MM.1S (cell line): ENCODE measurements at regions not wholly inside any gene's neighbourhood (a gene's known extent, or its start where the extent isn't known, plus 50 kb on each side); places are given as distances from the start of the nearest gene placed in this dataset.

Source experiments
- DNase-seq: peaks from one replicate; pipeline ENCODE4 v3.0.0-alpha.2; 2015
- H2AFZ ChIP-seq: fragments of 300-600 bp; sonication (generic); 2 replicates; pipeline ENCODE4 v1.6.0; 2016; ENCODE audit warnings: antibody characterized with exemption, low read length
- H3F3A ChIP-seq: fragments of 300-600 bp; sonication (generic); 2 replicates; pipeline ENCODE4 v1.6.1; 2016; ENCODE audit warnings: mild to moderate bottlenecking, antibody characterized with exemption, low read length, moderate library complexity, mixed read lengths; ENCODE audit not compliant: insufficient read depth
- H3K27ac ChIP-seq: fragments of 300-600 bp; sonication (generic); 2 replicates; pipeline ENCODE4 v1.5.1; 2016; ENCODE audit warnings: mild to moderate bottlenecking, low read length
- H3K27me3 ChIP-seq: fragments of 300-600 bp; sonication (generic); replicated peaks from 2 replicates; pipeline ENCODE4 v1.6.0; 2016; ENCODE audit warnings: low read length; ENCODE audit not compliant: insufficient read depth
- H3K36me3 ChIP-seq: fragments of 300-600 bp; sonication (generic); replicated peaks from 2 replicates; pipeline ENCODE4 v1.6.1; 2016; ENCODE audit warnings: mild to moderate bottlenecking, low read length, mixed read lengths; ENCODE audit not compliant: insufficient read depth
- H3K4me1 ChIP-seq: fragments of 300-600 bp; sonication (generic); 2 replicates; pipeline ENCODE4 v1.6.1; 2016; ENCODE audit warnings: low read length, mixed read lengths
- H3K4me2 ChIP-seq: fragments of 300-600 bp; sonication (generic); 2 replicates; pipeline ENCODE4 v1.6.0; 2016; ENCODE audit warnings: low read depth, low read length
- H3K4me3 ChIP-seq: fragments of 300-600 bp; sonication (generic); 2 replicates; pipeline ENCODE4 v1.5.1; 2016; ENCODE audit warnings: low read length, mixed read lengths
- H3K79me2 ChIP-seq: fragments of 300-600 bp; sonication (generic); 2 replicates; pipeline ENCODE4 v1.6.1; 2016; ENCODE audit warnings: mixed run types, low read length, mixed read lengths
- H3K9ac ChIP-seq: fragments of 300-600 bp; sonication (generic); 2 replicates; pipeline ENCODE4 v1.6.1; 2016; ENCODE audit warnings: low read length, mixed read lengths
- H3K9me2 ChIP-seq: fragments of 300-600 bp; sonication (generic); replicated peaks from 2 replicates; pipeline ENCODE4 v1.6.1; 2016; ENCODE audit warnings: mild to moderate bottlenecking, low read length, mixed read lengths; ENCODE audit not compliant: insufficient read depth
- H3K9me3 ChIP-seq: fragments of 300-600 bp; sonication (generic); replicated peaks from 2 replicates; pipeline ENCODE4 v1.6.1; 2016; ENCODE audit warnings: mild to moderate bottlenecking, low read length, mixed read lengths; ENCODE audit not compliant: insufficient read depth
- H4K20me1 ChIP-seq: fragments of 300-600 bp; sonication (generic); 2 replicates; pipeline ENCODE4 v1.6.1; 2016; ENCODE audit warnings: mild to moderate bottlenecking, low read length, moderate library complexity, mixed read lengths; ENCODE audit not compliant: insufficient read depth
- CTCF ChIP-seq: fragments of 300-600 bp; sonication (generic); IDR thresholded peaks from 2 replicates; pipeline ENCODE4 v1.5.1; 2016; ENCODE audit warnings: antibody characterized with exemption, low read length, mixed read lengths
- EZH2 ChIP-seq: fragments of 300-600 bp; sonication (generic); optimal IDR thresholded peaks from 2 replicates; pipeline ENCODE3; 2017; ENCODE audit warnings: low read depth, mild to moderate bottlenecking, antibody characterized with exemption, low read length, mixed read lengths
- EZH2phosphoT487 ChIP-seq: fragments of 300-600 bp; sonication (generic); IDR thresholded peaks from 2 replicates; pipeline ENCODE4 v1.6.1; 2018; ENCODE audit warnings: antibody characterized with exemption, low read length

- no peaks in the 10 kb centered on the region for H4K20me1 ChIP-seq
- TF ChIP-seq EZH2 (no peak), EZH2phosphoT487 (no peak), CTCF (no peak)
- H3K27ac ChIP-seq = no peak overlapping the region
- no peak overlapping the region for H3K4me2 ChIP-seq
- H3K9me2 ChIP-seq = no peaks in the 10 kb centered on the region
- no peak overlapping the region for H3K4me3 ChIP-seq
- H3F3A ChIP-seq = no peaks in the 10 kb centered on the region
- H3K27me3 ChIP-seq = no peaks in the 10 kb centered on the region
- H3K36me3 ChIP-seq = no peaks in the 10 kb centered on the region
- H3K4me1 ChIP-seq = no peaks in the 10 kb centered on the region
- H3K79me2 ChIP-seq = no peaks in the 10 kb centered on the region
- no peak overlapping the region for H2AFZ ChIP-seq
- H3K9ac ChIP-seq = no peak overlapping the region
- no peak for DNase-seq
- no peaks in the 10 kb centered on the region for H3K9me3 ChIP-seq
These were observed 58.4 kb downstream of the S1PR1 start for GRCh38 chr1:101295209-101295608.

GRCh38 chr1:101298663-101299062 lies 61.8 kb downstream of the S1PR1 start:
- H3K27me3 ChIP-seq = no peaks in the 10 kb centered on the region
- DNase-seq = no peak
- H3K79me2 ChIP-seq = no peaks in the 10 kb centered on the region
- H3F3A ChIP-seq = no peaks in the 10 kb centered on the region
- H2AFZ ChIP-seq = no peak overlapping the region
- H3K9me3 ChIP-seq = no peaks in the 10 kb centered on the region
- TF ChIP-seq EZH2phosphoT487 = no peak
- TF ChIP-seq CTCF = no peak
- TF ChIP-seq EZH2 = no peak
- no peaks in the 10 kb centered on the region for H3K36me3 ChIP-seq
- H3K27ac ChIP-seq = no peak overlapping the region
- no peak overlapping the region for H3K4me3 ChIP-seq
- no peak overlapping the region for H3K9ac ChIP-seq
- no peaks in the 10 kb centered on the region for H3K9me2 ChIP-seq
- H4K20me1 ChIP-seq = no peaks in the 10 kb centered on the region
- H3K4me1 ChIP-seq = no peaks in the 10 kb centered on the region
- H3K4me2 ChIP-seq = no peak overlapping the region

GRCh38 chr1:101299141-101299540 lies 62.3 kb downstream of the S1PR1 start:
- Histone ChIP-seq H3K9me3 (no peaks in the 10 kb centered on the region), H3F3A (no peaks in the 10 kb centered on the region), H2AFZ (no peak overlapping the region), H3K79me2 (no peaks in the 10 kb centered on the region), H3K9me2 (no peaks in the 10 kb centered on the region), H3K4me2 (no peak overlapping the region), H3K27me3 (no peaks in the 10 kb centered on the region), H3K4me1 (no peaks in the 10 kb centered on the region), H3K27ac (no peak overlapping the region), H3K36me3 (no peaks in the 10 kb centered on the region), H4K20me1 (no peaks in the 10 kb centered on the region), H3K9ac (no peak overlapping the region), H3K4me3 (no peak overlapping the region)
- no peak for DNase-seq
- no peak for TF ChIP-seq EZH2
- TF ChIP-seq CTCF = no peak
- TF ChIP-seq EZH2phosphoT487 = no peak
